ENCODE measurements at regions not wholly inside any gene's neighbourhood (a gene's known extent, or its start where the extent isn't known, plus 50 kb on each side); places are given as distances from the start of the nearest gene placed in this dataset.

DNA sequence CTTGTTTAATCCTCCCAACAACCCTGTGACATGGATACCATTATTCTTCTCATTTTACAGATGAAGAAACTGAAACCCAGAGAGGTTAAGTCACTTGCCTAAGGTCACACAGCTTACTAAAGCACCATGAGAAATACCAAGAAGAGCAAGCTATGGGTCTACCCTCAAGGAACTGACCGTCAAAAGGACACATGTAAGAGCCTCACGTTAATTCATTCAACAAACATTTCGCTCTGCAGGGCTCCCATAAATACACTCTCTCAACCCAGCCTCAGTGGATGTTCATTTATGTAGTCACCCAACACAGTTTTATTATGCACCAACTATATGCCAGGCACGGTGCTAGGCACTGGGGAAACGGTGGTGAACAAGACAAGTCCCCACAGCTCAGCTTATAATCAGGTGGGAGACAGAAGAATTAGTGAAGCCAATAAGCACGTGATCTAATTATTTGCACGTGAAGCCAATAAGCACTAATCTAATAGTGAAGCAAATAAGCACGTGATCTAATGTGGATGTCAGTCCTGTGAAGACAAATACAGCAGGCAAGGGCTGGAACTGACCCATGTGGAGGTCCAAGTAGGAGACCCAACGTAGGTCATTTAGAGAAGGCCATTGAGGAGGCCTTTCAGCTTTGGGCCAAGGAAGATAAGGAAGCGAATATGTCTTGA lies 52.1 kb upstream of the ZBTB40 start:
- Histone ChIP-seq H3K4me1 (ENCODE audit: control insufficient read depth in 1 of 2, insufficient read depth in 2 of 2, low read length in 2 of 2) (no peaks in the 10 kb centered on the region), H3K27me3 (ENCODE audit: control insufficient read depth in 1 of 2, insufficient read depth in 2 of 2, low read length in 1 of 2) (no peaks in the 10 kb centered on the region), H3K4me3 (ENCODE audit: low read length in 2 of 2) (no peak overlapping the region), H3K36me3 (ENCODE audit: control insufficient read depth in 1 of 2, insufficient read depth in 2 of 2, low read length in 1 of 2) (no peaks in the 10 kb centered on the region), H3K27ac (ENCODE audit: low read depth in 1 of 2, low read length in 2 of 2) (no peak overlapping the region), H3K9me3 (ENCODE audit: control insufficient read depth, low read length) (no peaks in the 10 kb centered on the region)
- ATAC-seq (ENCODE audit: low FRiP score) (no peak), DNase-seq (peak in 1 of 2 donors; percentile 9)
- 87 to 89% methylated on average over 10 of the region's 10 CpGs for WGBS, 2 donors
- intact Hi-C loops (cut with DNase I) = no loop called here

Small RNAs in the stretch of these regions (microRNA-seq; reads per million reads assigned to microRNA genes)
- 0 reads per million in 2 donors for gene MIR4418

All from aorta (tissue), 5 donors.